HK-2 (cell line): ENCODE measurements at regions not wholly inside any gene's neighbourhood (a gene's known extent, or its start where the extent isn't known, plus 50 kb on each side); places are given as distances from the start of the nearest gene placed in this dataset.
A peak's percentile ranks its signal among the peaks of the same experiment; 100 is the strongest.

Experiments used
- DNase-seq: peaks from one replicate; pipeline ENCODE4 v3.0.0-alpha.2; 2018; ENCODE audit not compliant: unreplicated experiment

DNA sequence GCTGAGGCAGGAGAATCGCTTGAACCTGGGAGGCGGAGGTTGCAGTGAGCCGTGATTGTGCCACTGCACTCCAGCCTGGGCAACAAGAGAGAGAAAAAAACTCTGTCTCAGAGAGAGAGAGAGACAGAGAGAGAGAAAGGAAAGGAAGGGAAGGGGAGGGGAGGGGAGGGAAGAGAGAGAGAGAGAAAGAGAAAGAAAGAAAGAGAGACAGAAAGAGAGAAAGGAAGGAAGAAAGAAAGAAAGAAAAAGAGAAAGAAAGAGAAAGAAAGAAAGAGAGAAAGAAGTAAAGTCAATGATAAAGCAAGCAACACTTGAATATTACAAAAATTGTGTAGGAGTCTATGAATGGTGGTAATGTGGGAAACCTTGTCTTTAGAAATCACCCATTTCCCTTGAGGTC, 133.6 kb upstream of the MSX2 start:
- DNase-seq, result no peak

DNA sequence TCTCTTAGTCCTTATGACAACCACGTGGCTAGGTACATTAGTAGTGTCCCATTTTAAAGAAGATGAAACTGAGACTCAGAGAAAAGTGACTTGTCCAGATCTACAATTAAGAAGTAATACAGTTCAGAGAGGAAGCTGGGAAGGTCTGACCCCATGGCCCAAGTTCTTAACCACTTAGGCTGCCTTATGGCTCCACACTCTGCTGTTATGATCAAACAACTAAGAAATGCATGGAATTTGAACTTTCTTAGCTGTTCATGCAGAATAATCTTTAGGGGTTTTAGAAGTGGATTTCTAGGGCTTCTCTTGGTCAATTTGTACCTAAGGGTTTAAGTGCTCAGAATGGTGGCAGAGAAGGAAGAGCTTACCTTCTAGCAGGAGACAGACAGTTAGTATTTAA, 128.0 kb upstream of the MSX2 start:
- no peak for DNase-seq

DNA sequence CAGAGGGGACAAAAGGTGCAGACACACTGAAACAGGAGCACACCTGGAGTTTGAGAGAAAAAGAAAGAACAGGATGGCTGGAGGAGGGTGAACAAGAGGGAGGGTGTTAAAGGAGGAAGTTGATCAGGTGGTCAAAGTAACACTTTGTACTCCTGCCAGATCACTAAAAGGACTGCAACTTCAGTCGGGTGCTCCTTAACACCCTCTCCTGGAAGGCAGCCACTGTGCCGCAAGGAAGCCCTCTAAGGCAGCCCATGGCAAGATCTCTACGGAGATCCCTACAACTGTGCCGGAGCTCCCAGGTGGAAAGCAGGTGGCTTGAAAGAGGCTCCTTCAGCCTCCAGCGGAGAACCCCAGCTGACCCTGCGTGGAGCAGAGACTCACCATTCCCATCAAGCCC, 124.4 kb upstream of the MSX2 start:
- DNase-seq, result no peak

DNA sequence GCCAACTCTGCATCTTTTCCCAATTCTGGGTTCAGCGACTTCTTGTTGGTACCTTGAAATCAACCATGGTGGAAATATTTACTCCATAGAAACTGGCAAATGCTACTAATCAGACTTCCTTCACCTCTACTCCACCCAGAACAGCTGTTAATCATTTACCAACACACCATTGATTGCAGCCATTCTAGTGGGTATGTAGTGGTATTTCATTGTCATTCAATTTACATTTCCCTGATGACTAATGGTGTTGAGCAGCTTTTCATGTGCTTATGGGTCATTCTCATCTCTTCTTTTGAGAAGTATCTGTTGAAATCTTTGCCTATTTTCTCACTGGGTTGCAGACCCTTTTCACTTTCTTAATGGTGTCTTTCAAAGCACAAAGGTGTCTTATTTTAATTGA, 122.4 kb upstream of the MSX2 start:
- no peak for DNase-seq

DNA sequence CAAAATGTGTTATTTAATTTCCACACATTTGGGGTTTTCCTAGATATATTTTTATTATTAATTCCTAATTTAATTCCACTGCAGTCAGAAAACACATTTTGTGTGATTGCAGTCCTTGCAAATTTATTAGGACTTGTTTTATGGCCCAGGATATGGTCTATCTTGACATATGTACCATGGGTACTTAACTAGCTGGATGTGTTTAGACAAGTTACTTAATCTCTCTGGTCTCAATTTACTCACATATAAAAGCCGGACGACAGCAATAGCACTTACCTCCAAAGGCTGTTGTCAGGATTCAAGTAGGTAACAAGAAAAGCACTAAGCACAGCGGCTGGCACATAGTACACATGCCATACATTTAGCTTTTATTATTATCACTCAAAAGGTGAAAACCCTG, 118.2 kb upstream of the MSX2 start:
- no peak for DNase-seq

DNA sequence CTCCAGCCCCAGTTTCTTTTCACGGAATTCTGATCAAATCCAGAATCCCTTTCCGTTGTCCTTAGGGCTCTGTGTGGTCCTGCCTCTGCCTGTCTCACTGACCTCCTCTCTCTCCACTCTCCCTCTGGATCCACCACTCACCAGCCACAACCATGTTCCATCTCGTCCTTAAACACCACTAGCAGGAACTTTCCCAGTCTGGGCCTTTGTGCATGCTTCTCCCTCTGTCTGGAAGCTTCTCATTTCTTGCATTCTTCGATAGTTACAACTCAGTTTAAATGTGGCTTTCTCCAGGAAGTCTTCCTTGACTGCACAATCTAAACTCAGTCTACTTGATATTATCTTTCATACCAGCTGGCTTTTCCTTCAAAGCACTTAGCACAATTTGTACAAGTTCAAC, 117.7 kb upstream of the MSX2 start:
- DNase-seq, result no peak

DNA sequence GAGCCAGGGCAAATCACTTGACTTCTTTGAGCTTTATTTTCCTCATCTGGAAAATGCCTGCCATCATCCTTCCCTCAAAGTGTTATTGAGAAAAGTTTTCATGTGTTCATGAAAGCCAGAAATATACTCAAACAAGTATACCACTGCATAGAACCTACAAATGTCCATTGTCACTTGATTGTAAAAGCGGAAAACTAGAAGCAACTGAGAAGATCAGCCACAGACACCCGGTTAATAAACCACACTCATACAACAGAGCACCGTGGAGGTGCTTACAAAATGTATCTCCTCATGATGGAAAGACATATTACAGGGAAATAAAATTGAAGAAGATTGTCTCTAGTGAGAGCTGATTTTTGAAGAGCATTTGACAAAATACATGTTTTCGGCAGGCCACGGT, 117.2 kb upstream of the MSX2 start:
- no peak for DNase-seq

DNA sequence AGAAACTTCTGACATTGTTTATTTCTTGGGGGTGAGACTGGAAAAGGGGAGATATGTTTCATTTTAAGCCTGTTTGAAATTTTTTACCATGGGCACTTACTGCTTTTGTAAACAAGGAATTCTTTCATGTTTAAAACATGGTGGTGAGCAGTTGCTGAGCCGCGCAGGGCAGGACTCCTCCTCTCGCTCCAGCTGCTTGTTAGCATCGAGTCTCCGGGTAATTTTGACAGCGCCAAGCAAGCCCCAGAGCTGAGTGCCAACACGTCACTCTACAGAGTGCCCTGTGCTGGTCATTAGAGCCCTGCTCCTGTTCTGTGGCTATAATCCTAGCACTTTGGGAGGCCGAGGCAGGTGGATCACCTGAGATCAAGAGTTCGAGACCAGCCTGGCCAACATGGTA, 116.5 kb upstream of the MSX2 start:
- DNase-seq, result no peak

DNA sequence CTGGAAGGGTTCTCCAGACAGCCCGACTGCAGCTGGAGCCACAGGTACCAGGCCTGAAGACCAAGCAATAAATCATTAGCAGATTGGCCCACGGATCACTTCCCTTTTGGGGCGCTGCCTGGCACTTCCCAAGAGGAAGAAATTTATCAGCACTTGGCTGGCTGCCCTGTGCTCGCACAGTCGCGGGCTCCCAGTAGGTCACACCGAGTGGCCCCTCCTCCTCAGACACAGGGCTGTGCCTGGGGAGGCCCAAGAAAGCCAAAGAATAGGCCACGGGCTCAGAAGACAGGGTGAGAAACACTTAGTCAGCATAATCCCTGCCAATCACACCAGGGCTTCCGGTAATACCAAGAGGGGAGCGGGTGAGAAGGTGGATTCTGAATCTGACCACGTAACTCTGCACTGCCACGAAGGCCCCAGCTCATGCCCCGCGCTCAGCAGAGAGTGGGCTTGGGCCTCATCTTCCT, 115.7 kb upstream of the MSX2 start:
- DNase-seq, result peak; percentile 46

DNA sequence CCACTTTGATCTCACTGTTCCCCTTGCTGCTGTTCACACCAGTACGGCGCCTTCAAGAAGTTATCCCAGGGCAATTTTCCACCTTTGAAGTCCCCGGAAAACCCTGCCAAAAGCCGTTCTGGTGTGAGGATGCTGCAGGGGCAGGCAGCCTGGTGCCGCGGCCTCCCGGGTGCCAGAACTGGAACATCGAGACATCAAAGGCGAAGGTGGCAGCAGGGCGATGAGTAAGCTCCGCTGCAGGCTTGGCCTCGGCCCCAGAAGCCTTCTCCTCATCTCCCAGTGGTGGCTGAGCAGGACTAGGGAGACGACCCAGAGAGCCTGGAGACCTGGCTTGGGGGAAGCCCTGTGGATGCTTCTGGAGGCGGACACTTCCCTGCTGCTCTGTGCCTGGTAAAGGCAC, 115.3 kb upstream of the MSX2 start:
- no peak for DNase-seq

DNA sequence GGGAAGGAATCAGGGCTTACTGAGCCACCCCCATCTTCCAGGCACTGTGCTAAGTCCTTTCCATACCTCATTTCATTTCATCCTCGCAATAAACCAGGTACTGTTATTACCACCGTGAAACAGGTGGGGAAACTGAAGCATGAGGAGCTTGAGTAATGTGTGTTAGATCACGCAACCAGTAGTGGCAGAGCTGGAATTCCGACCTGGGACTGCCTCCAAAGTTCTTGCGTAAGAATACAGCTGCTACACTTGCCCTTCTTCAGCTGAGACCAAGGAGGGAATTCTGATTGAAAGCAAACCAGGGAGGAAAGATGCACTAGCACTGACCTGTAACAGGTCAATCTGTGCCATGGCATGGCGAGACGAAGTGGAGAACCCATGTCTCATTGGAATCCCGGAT, 113.4 kb upstream of the MSX2 start:
- no peak for DNase-seq

DNA sequence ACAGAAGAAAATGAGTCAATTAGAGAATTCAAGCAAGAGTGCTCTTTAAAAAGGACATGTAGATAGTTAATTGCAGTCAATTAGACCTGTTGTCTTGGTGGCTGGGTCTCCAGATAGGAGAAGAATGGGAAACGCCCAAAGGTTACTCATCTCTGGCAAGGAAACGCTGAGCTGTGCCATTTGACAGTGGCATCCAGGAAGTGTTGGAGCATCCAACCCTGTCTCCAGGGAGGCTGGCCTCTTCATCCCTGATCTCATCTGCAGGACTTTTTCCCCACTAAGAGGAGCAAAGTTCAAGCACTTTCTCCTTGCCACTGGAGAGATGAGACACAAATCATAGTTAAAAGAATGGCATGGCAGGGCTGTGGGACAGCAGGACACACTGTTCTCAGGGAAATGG, 111.7 kb upstream of the MSX2 start:
- no peak for DNase-seq

DNA sequence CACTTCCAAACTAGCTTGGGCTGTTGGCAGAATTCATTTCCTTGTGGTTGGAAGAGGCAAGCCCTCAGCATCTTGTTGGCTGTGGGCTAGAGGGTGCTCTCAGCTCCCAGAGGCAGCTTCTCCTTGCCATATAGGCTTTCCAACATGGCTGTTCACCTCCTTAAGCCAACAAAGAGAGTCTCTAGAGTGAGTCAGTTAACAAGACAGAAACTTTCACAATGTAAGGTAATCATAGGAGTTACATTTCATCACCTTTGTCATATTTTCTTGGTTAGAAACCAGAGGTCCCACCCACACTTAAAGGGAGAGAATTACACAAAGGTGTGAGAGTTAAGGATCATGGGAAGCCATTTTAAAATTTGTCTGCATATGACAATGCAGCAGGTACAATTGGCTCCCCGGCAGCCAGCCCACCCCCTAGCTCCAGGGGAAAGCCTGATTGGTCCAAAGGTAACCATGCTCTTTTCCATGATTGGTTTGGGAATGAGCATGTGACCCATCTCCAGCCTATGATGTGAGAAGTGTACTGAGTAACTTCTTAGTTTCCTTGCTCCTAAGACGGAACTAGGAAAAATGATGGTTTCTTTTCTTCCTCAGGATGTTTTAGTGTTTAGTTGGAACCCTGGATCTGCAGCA, 109.8 kb upstream of the MSX2 start:
- DNase-seq, result no peak

DNA sequence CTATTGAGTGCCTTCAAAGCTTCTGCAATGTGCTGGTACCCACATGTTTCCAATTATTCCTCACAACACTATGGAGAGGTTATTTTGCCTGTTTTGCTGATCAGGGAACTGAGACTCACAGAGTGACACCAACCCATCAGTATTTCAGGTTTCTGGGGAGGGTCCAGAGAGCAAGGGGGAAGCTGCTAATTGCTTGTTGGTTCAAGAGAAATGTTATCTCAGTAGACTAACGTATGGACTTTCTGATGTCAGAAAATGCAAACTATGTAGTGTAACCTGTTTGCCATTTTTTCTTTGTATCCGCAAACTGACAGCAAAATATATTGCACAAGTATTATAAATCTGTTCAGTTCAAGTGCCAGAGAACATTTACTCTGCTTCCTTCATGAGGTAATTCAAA, 108.3 kb upstream of the MSX2 start:
- DNase-seq, result no peak

DNA sequence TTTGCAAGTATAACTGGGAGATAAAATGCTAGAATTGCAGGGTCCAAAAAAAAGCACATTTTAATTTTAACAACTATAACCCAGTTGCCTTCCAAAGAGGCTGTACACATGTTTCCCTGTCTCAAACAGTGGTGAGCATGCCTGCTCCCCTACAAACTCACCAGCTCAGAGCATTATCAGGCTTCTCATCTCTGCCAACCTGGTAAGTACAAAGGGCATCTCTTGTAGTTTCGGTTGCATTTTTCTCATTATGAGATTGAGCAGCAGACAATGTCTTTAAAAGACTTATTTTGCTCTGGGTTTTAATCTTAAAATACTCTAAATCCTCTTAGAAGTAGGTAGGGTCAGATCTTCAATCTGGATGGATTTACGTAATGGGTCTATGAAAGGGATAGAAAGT, 107.1 kb upstream of the MSX2 start:
- DNase-seq, result no peak

DNA sequence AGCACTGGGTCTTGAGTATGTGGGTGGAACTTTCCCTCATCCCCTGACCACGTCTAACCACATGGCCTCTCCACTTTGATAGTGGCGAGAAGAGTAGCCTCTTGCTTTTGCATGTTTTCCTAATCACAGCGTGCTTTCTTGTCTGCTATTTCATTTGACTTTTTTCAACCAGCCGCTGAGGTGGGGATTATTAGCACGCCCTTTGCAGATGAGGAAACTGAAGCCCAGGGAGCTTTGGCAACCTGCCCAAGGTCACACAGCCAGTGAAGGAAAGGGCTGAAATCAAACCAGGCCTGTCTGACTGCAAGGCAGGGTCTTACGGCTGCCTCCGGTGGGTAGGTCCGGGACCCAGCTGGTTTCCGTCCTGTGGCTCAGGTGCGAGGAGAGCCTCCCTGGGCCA, 106.5 kb upstream of the MSX2 start:
- DNase-seq, result no peak

DNA sequence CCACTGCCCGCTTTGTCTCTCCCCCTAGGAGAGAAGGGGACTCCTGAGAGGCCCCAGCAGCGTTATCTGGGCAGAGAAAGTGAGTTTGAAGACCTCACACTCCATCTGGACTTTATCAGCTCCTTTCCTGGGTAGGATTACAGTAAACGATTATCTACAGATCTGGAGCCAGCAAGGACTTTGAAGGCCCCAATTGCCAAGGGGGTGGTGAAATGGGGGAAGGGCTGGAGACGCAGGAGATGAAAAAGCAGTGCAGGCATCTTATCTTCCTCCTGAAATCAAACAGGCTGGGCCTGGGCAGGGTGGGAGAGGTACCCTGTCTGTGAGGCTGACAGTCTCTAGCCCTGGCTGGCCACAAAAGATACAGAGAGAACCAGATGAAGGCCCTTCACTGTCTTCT, 105.8 kb upstream of the MSX2 start:
- no peak for DNase-seq

DNA sequence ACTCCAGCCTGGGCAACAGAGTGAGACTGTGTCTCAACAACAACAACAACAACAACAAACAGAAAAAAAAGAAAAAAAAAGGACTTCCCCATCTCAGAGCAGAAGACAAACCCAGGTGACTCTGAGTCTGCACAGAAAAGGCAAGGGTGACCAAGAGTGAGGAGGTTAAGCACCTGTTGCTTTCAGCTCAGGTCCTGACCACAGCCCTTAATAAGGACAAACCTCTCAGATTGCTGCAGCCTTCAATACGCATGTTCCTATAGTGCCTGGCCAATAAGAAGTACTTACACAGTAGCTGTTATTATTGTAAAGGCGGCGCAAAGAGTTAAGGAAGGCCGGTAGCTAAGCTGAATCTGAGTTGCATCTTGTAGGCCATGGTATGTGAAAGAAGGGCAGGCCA, 102.3 kb upstream of the MSX2 start:
- DNase-seq, result no peak

DNA sequence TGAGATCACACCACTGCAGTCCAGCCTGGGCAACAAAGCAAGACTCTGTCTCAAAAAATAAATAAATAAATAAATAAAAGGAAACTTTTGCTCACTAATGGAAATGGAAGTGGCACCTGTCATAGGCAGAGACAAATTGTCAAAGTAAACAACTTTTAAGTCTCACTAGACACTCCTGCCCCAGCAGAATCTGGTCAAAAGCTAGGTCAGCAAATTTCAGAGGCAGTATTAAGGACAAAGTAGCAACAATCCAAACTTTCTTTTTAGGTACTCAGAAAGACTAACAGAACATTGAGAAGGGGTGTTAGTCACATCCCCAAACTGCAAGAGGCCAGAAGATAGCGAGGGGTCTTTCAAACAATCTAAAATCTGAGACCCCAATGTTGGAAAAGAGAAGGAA, 101.4 kb upstream of the MSX2 start:
- no peak for DNase-seq

DNA sequence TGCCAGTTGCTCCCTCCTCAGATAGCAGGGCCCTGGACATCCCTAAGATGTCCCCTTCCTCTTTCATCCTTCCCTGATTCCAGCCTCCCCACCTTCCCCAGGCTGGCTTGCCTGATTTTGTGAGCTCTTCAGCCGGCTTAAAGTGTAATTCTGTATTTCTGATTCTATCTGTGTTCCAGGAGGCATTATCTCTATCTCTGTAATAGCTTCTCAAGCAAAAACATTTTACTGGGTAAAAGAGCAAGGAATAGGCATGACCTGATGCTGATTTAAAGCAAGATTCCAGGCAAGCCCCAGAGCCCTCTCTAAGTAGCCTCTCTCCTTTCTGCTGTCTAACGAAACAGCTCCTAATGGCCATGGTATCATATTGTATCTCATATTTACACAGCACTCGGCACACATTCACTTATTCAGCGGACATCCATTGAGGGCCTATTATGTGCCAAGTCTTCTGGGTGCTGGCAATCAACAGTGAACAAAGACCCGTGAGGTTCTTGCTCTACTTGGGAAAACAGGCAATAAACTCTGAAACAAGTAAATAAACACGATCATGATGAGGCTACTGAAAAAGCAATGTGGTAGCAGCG, 100.9 kb upstream of the MSX2 start:
- DNase-seq, result no peak

DNA sequence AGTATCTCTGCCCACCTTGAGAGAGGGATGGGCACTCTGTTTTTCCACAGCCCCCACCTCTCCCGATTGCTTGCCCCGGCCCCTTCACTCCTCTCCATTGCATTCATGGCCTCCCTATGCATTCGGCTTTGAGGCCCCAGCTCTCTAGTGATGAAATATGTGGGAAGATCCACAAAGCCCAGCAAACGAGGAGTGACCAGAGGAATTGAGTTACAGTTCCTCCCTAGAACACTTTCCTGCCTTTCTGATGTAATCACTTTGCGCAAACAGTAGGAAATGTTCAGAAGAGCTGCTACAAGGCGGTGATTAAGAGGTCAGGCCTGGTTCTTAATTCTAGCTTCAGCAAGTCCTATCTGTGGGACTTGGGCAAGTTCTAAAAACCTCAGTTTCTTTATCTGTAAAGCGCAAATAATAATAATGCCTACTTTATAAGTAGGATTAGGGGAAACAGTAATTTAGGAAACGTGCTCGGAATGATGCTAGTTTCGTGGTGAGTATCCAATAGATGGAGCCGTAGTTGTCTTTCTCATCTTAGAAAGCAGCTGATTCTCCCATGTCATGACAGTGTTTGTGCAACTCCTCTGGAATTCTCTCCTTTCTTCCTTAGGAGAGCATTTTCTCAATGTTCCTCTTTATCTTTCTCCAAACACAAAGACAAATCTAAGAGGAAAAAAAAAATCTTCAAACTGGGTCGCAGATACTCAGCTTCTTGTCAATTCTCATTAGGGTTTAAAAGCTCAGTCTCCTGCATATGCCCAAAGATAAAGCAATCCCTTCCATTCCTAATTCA, 99.5 kb upstream of the MSX2 start:
- DNase-seq, result no peak

DNA sequence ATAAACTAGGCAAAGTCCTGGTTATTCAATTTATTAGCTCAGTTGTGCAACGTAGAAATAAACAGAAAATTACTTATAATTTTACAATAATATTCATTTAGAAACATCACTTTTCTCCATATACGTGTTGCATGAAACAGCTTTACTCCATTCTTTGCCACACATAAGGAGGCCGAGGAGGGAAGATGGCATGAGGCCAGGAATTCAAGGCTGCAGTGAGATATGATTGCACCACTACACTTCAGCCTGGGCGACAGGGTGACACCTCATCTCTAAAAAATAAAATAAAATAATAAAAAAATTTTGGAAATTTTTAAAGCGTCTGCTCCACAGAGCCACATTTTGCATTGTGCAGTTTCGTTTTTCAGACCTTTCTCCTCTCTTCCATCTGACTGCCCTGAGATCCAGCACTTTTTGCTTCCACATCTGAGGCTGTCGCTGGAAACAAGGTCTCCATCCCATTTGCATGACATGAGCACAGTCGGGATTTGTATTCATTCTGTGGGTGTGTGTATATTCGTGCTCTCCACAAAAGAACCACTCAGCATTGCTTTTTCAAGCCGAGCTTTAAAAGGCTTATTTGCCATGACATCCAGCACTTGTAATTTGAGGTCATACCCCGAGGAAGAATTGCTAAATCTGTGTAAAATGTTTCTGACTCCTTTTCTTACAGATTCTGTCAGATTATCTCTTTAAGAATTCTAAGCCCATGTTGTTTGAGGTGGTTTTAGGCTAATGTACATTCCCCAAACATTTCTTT, 98.6 kb upstream of the MSX2 start:
- DNase-seq, result no peak
